ENCODE measurements at regions not wholly inside any gene's neighbourhood (a gene's known extent, or its start where the extent isn't known, plus 50 kb on each side); places are given as distances from the start of the nearest gene placed in this dataset.

- no peak for TF ChIP-seq ZNF488 (tag by site-specific recombination; IDR thresholded peaks at IDR 0.05)
- no peak for TF ChIP-seq ZNF16 (tag by site-specific recombination; IDR thresholded peaks at IDR 0.05; ENCODE audit: low read depth)
- no peak for TF ChIP-seq ZIC2 (tag by site-specific recombination; IDR thresholded peaks at IDR 0.05)
- TF ChIP-seq HOXD13 (CRISPR knock-in tag; IDR thresholded peaks at IDR 0.05; ENCODE audit: borderline replicate concordance), result no peak
- no peak for TF ChIP-seq YY2 (tag by site-specific recombination; IDR thresholded peaks at IDR 0.05)
- TF ChIP-seq ZNF660 (tag by site-specific recombination; IDR thresholded peaks at IDR 0.05), result no peak
- TF ChIP-seq SETDB1 (IDR thresholded peaks at IDR 0.05; ENCODE audit: insufficient read length, low read length), result no peak
- no peak for TF ChIP-seq ZNF449 (tag by site-specific recombination; IDR thresholded peaks at IDR 0.05)
- TF ChIP-seq ZNF426 (tag by site-specific recombination; IDR thresholded peaks at IDR 0.05), result no peak
- TF ChIP-seq ZNF354C (tag by site-specific recombination; IDR thresholded peaks at IDR 0.05; ENCODE audit: borderline replicate concordance, low read depth), result no peak
- TF ChIP-seq ZSCAN4 (tag by site-specific recombination; IDR thresholded peaks at IDR 0.05), result no peak
Measured at GRCh38 chr3:187950671-187951070, 203.3 kb upstream of the LPP start (continued).

GRCh38 chr3:187951452-187952190 lies 202.3 kb upstream of the LPP start:
- no peaks in the 10 kb centered on the region for H3K36me3 ChIP-seq (ENCODE audit: control insufficient read depth in 2 of 2, insufficient read depth in 1 of 2, low read length in 2 of 2)
- no peak for TF ChIP-seq ZNF391 (tag by site-specific recombination; IDR thresholded peaks at IDR 0.05; ENCODE audit: borderline replicate concordance, low read depth)
- TF ChIP-seq CTCF (tag by site-specific recombination; IDR thresholded peaks at IDR 0.05), result no peak
- no peak for TF ChIP-seq ZNF416 (tag by site-specific recombination; IDR thresholded peaks at IDR 0.05)
- no peak for TF ChIP-seq ZNF610 (tag by site-specific recombination; IDR thresholded peaks at IDR 0.05; ENCODE audit: borderline replicate concordance)
- POLR2A ChIA-PET, result no interaction called here
- H3K27ac ChIP-seq (ENCODE audit: extremely low read depth, low read depth, low read length), result no peak overlapping the region
- no peaks in the 10 kb centered on the region for H3K4me1 ChIP-seq (ENCODE audit: control insufficient read depth, insufficient read depth, low read length)
- CTCF ChIA-PET, result interaction anchor here (0.7 kb wide), 1 partner anchor 12 kb away, joined by 3 read pairs; no protein-coding TSS in a partner anchor
- H3K9me3 ChIP-seq (ENCODE audit: control insufficient read depth, insufficient read depth, low read depth, low read length), result no peaks in the 10 kb centered on the region
- no peak overlapping the region for H3K4me3 ChIP-seq (ENCODE audit: low read depth, low read length)

GRCh38 chr3:187952849-187953248 lies 201.1 kb upstream of the LPP start:
- POLR2A ChIA-PET, result no interaction called here
- Histone ChIP-seq H3K9me3 (ENCODE audit: control insufficient read depth, insufficient read depth, low read depth, low read length) (no peaks in the 10 kb centered on the region), H3K36me3 (ENCODE audit: control insufficient read depth in 2 of 2, insufficient read depth in 1 of 2, low read length in 2 of 2) (no peaks in the 10 kb centered on the region), H3K27ac (ENCODE audit: extremely low read depth, low read depth, low read length) (no peak overlapping the region), H3K4me3 (ENCODE audit: low read depth, low read length) (no peak overlapping the region), H3K4me1 (ENCODE audit: control insufficient read depth, insufficient read depth, low read length) (no peaks in the 10 kb centered on the region)
- CTCF ChIA-PET, result interaction anchor here (0.5 to 0.9 kb wide), 2 partner anchors 20 to 113 kb away, joined by 3 read pairs; no protein-coding TSS in a partner anchor
- TF ChIP-seq ZNF548 (tag by site-specific recombination; IDR thresholded peaks at IDR 0.05), result no peak
- TF ChIP-seq ZNF558 (tag by site-specific recombination; IDR thresholded peaks at IDR 0.05), result no peak
- TF ChIP-seq ZIC2 (tag by site-specific recombination; IDR thresholded peaks at IDR 0.05), result no peak
- TF ChIP-seq ZNF664 (tag by site-specific recombination; IDR thresholded peaks at IDR 0.05), result no peak
- no peak for TF ChIP-seq ZNF677 (tag by site-specific recombination; IDR thresholded peaks at IDR 0.05)
- no peak for TF ChIP-seq ZNF37A (tag by site-specific recombination; IDR thresholded peaks at IDR 0.05)
- no peak for TF ChIP-seq ZNF280D (tag by site-specific recombination; IDR thresholded peaks at IDR 0.05)
- no peak for TF ChIP-seq INSM2 (tag by site-specific recombination; IDR thresholded peaks at IDR 0.05)
- TF ChIP-seq ZNF623 (tag by site-specific recombination; IDR thresholded peaks at IDR 0.05), result no peak

Measured in HEK293 (cell line).